Stimulated activated CD8-positive, alpha-beta memory T cell treated with anti-CD3 and anti-CD28 coated beads, Interleukin-15, amount 100 ng/mL, for 48 hours (primary cell): ENCODE measurements at regions not wholly inside any gene's neighbourhood (a gene's known extent, or its start where the extent isn't known, plus 50 kb on each side); places are given as distances from the start of the nearest gene placed in this dataset.
"Not testable (repeated sequence)": the region's sequence is repeated elsewhere in the genome, so short reads cannot be mapped to it uniquely, and the experiment has no call there.

Experiments
- DNase-seq, 2 donors: peaks; one replicate each; pipeline ENCODE4 v3.0.0-alpha.2; 2020; ENCODE audit warnings: low read depth in 2 of 2

GRCh38 chr2:4047961-4048891 lies 344.9 kb downstream of the DCDC2C start:
- peak; percentile 10 to 13 for DNase-seq

- DNase-seq: no peak
Measured at GRCh38 chr2:4049463-4049862, 346.1 kb downstream of the DCDC2C start.

GRCh38 chr2:4053769-4054493 lies 350.6 kb downstream of the DCDC2C start:
- DNase-seq: no peak

GRCh38 chr2:4066217-4066616 lies 362.8 kb downstream of the DCDC2C start:
- DNase-seq: no peak

GRCh38 chr2:4073026-4073569 lies 369.7 kb downstream of the DCDC2C start:
- no peak for DNase-seq

GRCh38 chr2:4077017-4077416 lies 373.6 kb downstream of the DCDC2C start:
- no peak for DNase-seq

GRCh38 chr2:4085186-4085585 lies 381.8 kb downstream of the DCDC2C start:
- DNase-seq: no peak

GRCh38 chr2:4090668-4091630 lies 387.6 kb downstream of the DCDC2C start:
- DNase-seq: no peak

- DNase-seq: no peak
Measured at GRCh38 chr2:4091869-4092268, 388.5 kb downstream of the DCDC2C start.

- DNase-seq: no peak
Measured at GRCh38 chr2:4094743-4095142, 391.4 kb downstream of the DCDC2C start.

GRCh38 chr2:4096978-4097766 lies 393.8 kb downstream of the DCDC2C start:
- no peak for DNase-seq

GRCh38 chr2:4098137-4098536 lies 394.8 kb downstream of the DCDC2C start:
- no peak for DNase-seq

- DNase-seq: no peak
Measured at GRCh38 chr2:4101936-4102335, 398.6 kb downstream of the DCDC2C start.

GRCh38 chr2:4107179-4107578 lies 403.8 kb downstream of the DCDC2C start:
- DNase-seq: no peak

- no peak for DNase-seq
Measured at GRCh38 chr2:4110273-4110672, 406.9 kb downstream of the DCDC2C start.

- DNase-seq: not testable (repeated sequence)
Measured at GRCh38 chr2:4115435-4115834, 412.1 kb downstream of the DCDC2C start.

- no peak for DNase-seq
Measured at GRCh38 chr2:4122726-4123125, 419.4 kb downstream of the DCDC2C start.

- DNase-seq: no peak
Measured at GRCh38 chr2:4130651-4131050, 427.3 kb downstream of the DCDC2C start.

- DNase-seq: no peak
Measured at GRCh38 chr2:4134551-4135550, 431.5 kb downstream of the DCDC2C start.
